CD8-positive, alpha-beta memory T cell (primary cell): ENCODE measurements at regions not wholly inside any gene's neighbourhood (a gene's known extent, or its start where the extent isn't known, plus 50 kb on each side); places are given as distances from the start of the nearest gene placed in this dataset.

Experiments used
- CTCF ChIA-PET: fragments of 350-600 bp; sonication (Branson Sonifier 250); formaldehyde crosslinking; loops from one replicate; lab custom pipeline; 2021; ENCODE audit warnings: antibody characterized with exemption; lab: Charles Lee
- POLR2A ChIA-PET: fragments of 350-600 bp; sonication (Branson Sonifier 250); formaldehyde crosslinking; loops from one replicate; lab custom pipeline; 2021; ENCODE audit warnings: antibody characterized with exemption; lab: Charles Lee
- DNase-seq, 5 donors: peaks; one replicate each; pipeline versions ENCODE4 v3.0.0 to v3.0.0-alpha.2; 2020 to 2022; ENCODE audit warnings: mixed read lengths in 1 of 5
- H3K27ac ChIP-seq: one replicate; pipeline ENCODE4 v1.7.0; 2013; ENCODE audit warnings: low read depth, mild to moderate bottlenecking, low read length, moderate library complexity
- H3K27me3 ChIP-seq: 2 replicates; pipeline ENCODE4 v1.7.0; 2013; ENCODE audit warnings: low read length, mild to moderate bottlenecking; ENCODE audit not compliant: insufficient read depth, poor library complexity, severe bottlenecking
- H3K36me3 ChIP-seq: 2 replicates; pipeline ENCODE4 v1.7.0; 2013; ENCODE audit warnings: mild to moderate bottlenecking, low read length, moderate library complexity; ENCODE audit not compliant: insufficient read depth
- H3K4me1 ChIP-seq: 2 replicates; pipeline ENCODE4 v1.7.0; 2013; ENCODE audit warnings: mild to moderate bottlenecking, low read length, moderate library complexity; ENCODE audit not compliant: insufficient read depth
- H3K4me3 ChIP-seq: 2 replicates; pipeline ENCODE4 v1.7.0; 2013; ENCODE audit warnings: mild to moderate bottlenecking, low read length
- H3K9me3 ChIP-seq: 2 replicates; pipeline ENCODE4 v1.7.0; 2013; ENCODE audit warnings: mild to moderate bottlenecking, low read length
- H3K27ac Mint-ChIP-seq, 8 donors: one replicate each; pipeline ENCODE4 v1.8.0; 2020 to 2021; ENCODE audit warnings: mixed read lengths in 8 of 8, mild to moderate bottlenecking in 6 of 8, inconsistent platforms in 3 of 8, moderate library complexity in 3 of 8
- H3K27me3 Mint-ChIP-seq, 2 donors: one replicate each; pipeline ENCODE4 v1.8.0; 2020 to 2021; ENCODE audit warnings: mixed read lengths in 2 of 2, mild to moderate bottlenecking in 1 of 2, moderate library complexity in 1 of 2
- H3K36me3 Mint-ChIP-seq, 3 donors: one replicate each; pipeline ENCODE4 v1.8.0; 2020 to 2021; ENCODE audit warnings: mixed read lengths in 3 of 3, inconsistent platforms in 1 of 3, mild to moderate bottlenecking in 1 of 3
- H3K4me1 Mint-ChIP-seq, 3 donors: one replicate each; pipeline ENCODE4 v1.8.0; 2020 to 2021; ENCODE audit warnings: mixed read lengths in 3 of 3, inconsistent platforms in 1 of 3, mild to moderate bottlenecking in 1 of 3
- H3K4me3 Mint-ChIP-seq, 7 donors: one replicate each; pipeline ENCODE4 v1.8.0; 2020 to 2021; ENCODE audit warnings: mixed read lengths in 7 of 7, mild to moderate bottlenecking in 6 of 7, moderate library complexity in 4 of 7, inconsistent platforms in 2 of 7
- H3K9me3 Mint-ChIP-seq, 5 donors: one replicate each; pipeline ENCODE4 v1.8.0; 2020 to 2022; ENCODE audit warnings: mixed read lengths in 5 of 5, mild to moderate bottlenecking in 3 of 5, moderate library complexity in 2 of 5, inconsistent platforms in 1 of 5

- POLR2A ChIA-PET: no interaction called here
- no peaks in the 10 kb centered on the region for H3K4me1 ChIP-seq
- peaks cover 7 to 12% (median 9%) of the 10 kb centered on the region in 3 donors for H3K4me1 Mint-ChIP-seq
Measured at GRCh38 chr5:173823274-173823644, 64.9 kb upstream of the CPEB4 start.

GRCh38 chr5:173823721-173824567, 64.2 kb upstream of the CPEB4 start:
- CTCF ChIA-PET: interaction anchor here (0.8 to 1.3 kb wide), 2 partner anchors 9 to 15 kb away, joined by 3 read pairs; no protein-coding TSS in a partner anchor
- DNase-seq: no peak
- no peak overlapping the region for H3K4me3 Mint-ChIP-seq

More at GRCh38 chr5:173823274-173823644, 64.9 kb upstream of the CPEB4 start:
- Histone ChIP-seq H3K9me3 (no peaks in the 10 kb centered on the region), H3K4me3 (no peak overlapping the region), H3K36me3 (no peaks in the 10 kb centered on the region), H3K27me3 (no peaks in the 10 kb centered on the region), H3K27ac (no peak overlapping the region)
- Mint-ChIP-seq H3K27ac (no peak overlapping the region), H3K9me3 (peaks cover 0 to 10% (median 6%) of the 10 kb centered on the region in 5 donors), H3K27me3 (peaks cover 1 to 2% of the 10 kb centered on the region in 2 donors), H3K36me3 (peaks cover 0 to 20% (median 0%) of the 10 kb centered on the region in 3 donors), H3K4me3 (no peak overlapping the region)
- CTCF ChIA-PET: no interaction called here
- DNase-seq: no peak

GRCh38 chr5:173825215-173825865, 62.8 kb upstream of the CPEB4 start:
- Mint-ChIP-seq H3K4me1 (peaks cover 7 to 12% (median 9%) of the 10 kb centered on the region in 3 donors), H3K27ac (no peak overlapping the region), H3K27me3 (peaks cover 0 to 1% of the 10 kb centered on the region in 2 donors), H3K9me3 (peaks cover 0 to 6% (median 1%) of the 10 kb centered on the region in 5 donors), H3K36me3 (peaks cover 0 to 16% (median 0%) of the 10 kb centered on the region in 3 donors), H3K4me3 (no peak overlapping the region)
- no peak overlapping the region for H3K27ac ChIP-seq
- ChIA-PET POLR2A (no interaction called here), CTCF (interaction anchor here (1.3 kb wide), 1 partner anchor 10 kb away, joined by 3 read pairs; no protein-coding TSS in a partner anchor)
- H3K4me1 ChIP-seq: no peaks in the 10 kb centered on the region
- no peaks in the 10 kb centered on the region for H3K27me3 ChIP-seq
- no peaks in the 10 kb centered on the region for H3K9me3 ChIP-seq
- no peak for DNase-seq
- no peak overlapping the region for H3K4me3 ChIP-seq
- no peaks in the 10 kb centered on the region for H3K36me3 ChIP-seq

More at GRCh38 chr5:173823721-173824567, 64.2 kb upstream of the CPEB4 start:
- no peaks in the 10 kb centered on the region for H3K36me3 ChIP-seq
- H3K27me3 ChIP-seq: no peaks in the 10 kb centered on the region
- POLR2A ChIA-PET: no interaction called here
- no peaks in the 10 kb centered on the region for H3K9me3 ChIP-seq
- peaks cover 7 to 12% (median 9%) of the 10 kb centered on the region in 3 donors for H3K4me1 Mint-ChIP-seq
- H3K36me3 Mint-ChIP-seq: peaks cover 0 to 24% (median 0%) of the 10 kb centered on the region in 3 donors
- H3K4me1 ChIP-seq: no peaks in the 10 kb centered on the region
- H3K27ac ChIP-seq: no peak overlapping the region
- H3K27me3 Mint-ChIP-seq: peaks cover 0 to 1% of the 10 kb centered on the region in 2 donors
- H3K27ac Mint-ChIP-seq: peak overlapping the region in 1 of 8 donors; percentile 19
- no peak overlapping the region for H3K4me3 ChIP-seq
- peaks cover 0 to 10% (median 6%) of the 10 kb centered on the region in 5 donors for H3K9me3 Mint-ChIP-seq

GRCh38 chr5:173826086-173826427, 62.1 kb upstream of the CPEB4 start:
- Histone ChIP-seq H3K27ac (no peak overlapping the region), H3K9me3 (no peaks in the 10 kb centered on the region), H3K27me3 (no peaks in the 10 kb centered on the region), H3K4me3 (no peak overlapping the region), H3K4me1 (no peaks in the 10 kb centered on the region), H3K36me3 (no peaks in the 10 kb centered on the region)
- peaks cover 4 to 7% (median 5%) of the 10 kb centered on the region in 3 donors for H3K4me1 Mint-ChIP-seq
- H3K36me3 Mint-ChIP-seq: peaks cover 0 to 16% (median 0%) of the 10 kb centered on the region in 3 donors
- no peak overlapping the region for H3K27ac Mint-ChIP-seq
- DNase-seq: no peak
- H3K9me3 Mint-ChIP-seq: peaks cover 0 to 6% (median 1%) of the 10 kb centered on the region in 5 donors
- ChIA-PET POLR2A (no interaction called here), CTCF (no interaction called here)
- peaks cover 0 to 1% of the 10 kb centered on the region in 2 donors for H3K27me3 Mint-ChIP-seq
- H3K4me3 Mint-ChIP-seq: no peak overlapping the region

GRCh38 chr5:173826428-173827350, 61.5 kb upstream of the CPEB4 start:
- CTCF ChIA-PET: no interaction called here
- Mint-ChIP-seq H3K9me3 (peaks cover 0 to 6% (median 1%) of the 10 kb centered on the region in 5 donors), H3K4me1 (peaks cover 0 to under 1% (median 0%) of the 10 kb centered on the region in 3 donors)

GRCh38 chr5:173828952-173829351, 59.2 kb upstream of the CPEB4 start:
- ChIA-PET POLR2A (no interaction called here), CTCF (no interaction called here)
- Mint-ChIP-seq H3K27me3 (no peaks in the 10 kb centered on the region), H3K4me3 (no peak overlapping the region), H3K9me3 (peaks cover 0 to 6% (median 1%) of the 10 kb centered on the region in 5 donors), H3K36me3 (peaks cover 0 to 16% (median 0%) of the 10 kb centered on the region in 3 donors), H3K27ac (no peak overlapping the region), H3K4me1 (no peaks in the 10 kb centered on the region)
- Histone ChIP-seq H3K36me3 (no peaks in the 10 kb centered on the region), H3K27ac (no peak overlapping the region), H3K9me3 (no peaks in the 10 kb centered on the region), H3K4me3 (no peak overlapping the region), H3K4me1 (no peaks in the 10 kb centered on the region), H3K27me3 (no peaks in the 10 kb centered on the region)
- no peak for DNase-seq

More at GRCh38 chr5:173826428-173827350, 61.5 kb upstream of the CPEB4 start:
- Mint-ChIP-seq H3K36me3 (peaks cover 0 to 16% (median 0%) of the 10 kb centered on the region in 3 donors), H3K27ac (no peak overlapping the region), H3K27me3 (peaks cover 0 to 1% of the 10 kb centered on the region in 2 donors), H3K4me3 (no peak overlapping the region)
- no peaks in the 10 kb centered on the region for H3K4me1 ChIP-seq
- no peak overlapping the region for H3K4me3 ChIP-seq
- POLR2A ChIA-PET: no interaction called here
- H3K36me3 ChIP-seq: no peaks in the 10 kb centered on the region
- H3K9me3 ChIP-seq: no peaks in the 10 kb centered on the region
- H3K27me3 ChIP-seq: no peaks in the 10 kb centered on the region
- no peak for DNase-seq
- no peak overlapping the region for H3K27ac ChIP-seq

- Mint-ChIP-seq H3K9me3 (peaks cover 0 to 6% (median 1%) of the 10 kb centered on the region in 5 donors), H3K4me1 (no peaks in the 10 kb centered on the region), H3K36me3 (peaks cover 0 to 16% (median 0%) of the 10 kb centered on the region in 3 donors), H3K4me3 (no peak overlapping the region), H3K27me3 (no peaks in the 10 kb centered on the region), H3K27ac (peak overlapping the region in 1 of 8 donors; percentile 60)
- no peak overlapping the region for H3K27ac ChIP-seq
- no peak overlapping the region for H3K4me3 ChIP-seq
- H3K36me3 ChIP-seq: no peaks in the 10 kb centered on the region
- POLR2A ChIA-PET: no interaction called here
- H3K27me3 ChIP-seq: no peaks in the 10 kb centered on the region
- CTCF ChIA-PET: no interaction called here
- H3K4me1 ChIP-seq: no peaks in the 10 kb centered on the region
- H3K9me3 ChIP-seq: no peaks in the 10 kb centered on the region
- DNase-seq: no peak
Measured at GRCh38 chr5:173829826-173830225, 58.3 kb upstream of the CPEB4 start.
